Stimulated activated naive CD8-positive, alpha-beta T cell treated with anti-CD3 and anti-CD28 coated beads, Interleukin-15, amount 100 ng/mL, for 72 hours (primary cell): ENCODE measurements at regions not wholly inside any gene's neighbourhood (a gene's known extent, or its start where the extent isn't known, plus 50 kb on each side); places are given as distances from the start of the nearest gene placed in this dataset.
A peak's percentile ranks its signal among the peaks of the same experiment; 100 is the strongest.
"Not testable (repeated sequence)": the region's sequence is repeated elsewhere in the genome, so short reads cannot be mapped to it uniquely, and the experiment has no call there.

Experiments
- ATAC-seq: fragments of 150-1000 bp; cut with Tn5 transposase; 2 replicates; pipeline ENCODE4 v1.10.0; 2021; ENCODE audit warnings: mild to moderate bottlenecking, moderate library complexity
- DNase-seq, 2 donors: peaks; one replicate each; pipeline ENCODE4 v3.0.0; 2021 to 2022
- H3K27ac Mint-ChIP-seq, 2 donors: one replicate each; pipeline ENCODE4 v1.8.0; 2022; ENCODE audit warnings: mild to moderate bottlenecking in 2 of 2, mixed read lengths in 2 of 2, moderate library complexity in 2 of 2
- H3K27me3 Mint-ChIP-seq: one replicate; pipeline ENCODE4 v1.8.0; 2022; ENCODE audit warnings: mixed read lengths
- H3K4me1 Mint-ChIP-seq: one replicate; pipeline ENCODE4 v1.8.0; 2022; ENCODE audit warnings: mild to moderate bottlenecking, mixed read lengths
- H3K4me3 Mint-ChIP-seq, 2 donors: one replicate each; pipeline ENCODE4 v1.8.0; 2022; ENCODE audit warnings: mild to moderate bottlenecking in 2 of 2, mixed read lengths in 2 of 2, moderate library complexity in 1 of 2
- H3K9me3 Mint-ChIP-seq, 2 donors: one replicate each; pipeline ENCODE4 v1.8.0; 2022; ENCODE audit warnings: mixed read lengths in 2 of 2

DNA sequence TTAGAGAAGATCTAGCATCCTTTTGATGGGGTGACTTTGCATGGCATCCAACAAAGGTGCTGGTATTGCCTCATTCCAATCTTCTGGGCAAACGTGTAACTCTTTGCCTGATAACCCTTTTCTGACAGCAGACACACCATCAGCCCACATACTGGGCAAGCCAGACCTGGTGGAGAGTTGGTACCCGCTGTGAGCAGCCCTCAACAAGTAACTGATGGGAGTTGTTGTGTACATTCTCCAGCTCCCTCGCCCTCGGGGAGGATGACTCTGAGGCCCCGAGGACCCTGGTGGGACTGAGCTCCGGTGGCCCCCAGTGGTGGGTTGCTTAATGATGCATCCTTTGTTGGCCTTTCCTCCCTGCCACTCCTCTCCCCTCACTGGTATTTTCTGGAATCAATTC, 102.4 kb upstream of the SLC6A11 start:
- no peaks in the 10 kb centered on the region for H3K4me1 Mint-ChIP-seq
- no peaks in the 10 kb centered on the region for H3K9me3 Mint-ChIP-seq
- no peak for ATAC-seq
- DNase-seq, result no peak
- no peak overlapping the region for H3K4me3 Mint-ChIP-seq
- H3K27me3 Mint-ChIP-seq, result peaks cover 44% of the 10 kb centered on the region
- no peak overlapping the region for H3K27ac Mint-ChIP-seq

DNA sequence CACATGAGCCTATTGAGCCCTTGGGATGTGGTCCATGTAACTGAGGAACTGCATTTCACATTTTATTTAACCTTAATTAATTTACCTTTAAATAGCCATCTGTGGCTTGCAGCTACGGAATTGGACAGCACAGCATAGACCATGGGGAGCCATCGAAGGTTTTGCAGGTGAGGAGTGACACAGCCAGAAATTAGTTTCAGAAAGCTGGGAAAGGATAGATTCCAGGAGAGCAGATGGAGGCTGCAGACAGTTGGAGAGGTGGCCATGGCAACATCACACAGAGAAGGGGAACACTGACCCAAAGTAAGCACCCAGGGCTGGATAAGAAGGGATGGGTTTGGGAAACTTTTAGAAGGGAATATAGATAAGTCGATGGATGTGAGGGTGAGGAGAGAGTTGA, 100.1 kb upstream of the SLC6A11 start:
- Mint-ChIP-seq H3K27me3 (peaks cover 22% of the 10 kb centered on the region), H3K27ac (no peak overlapping the region), H3K4me1 (no peaks in the 10 kb centered on the region), H3K9me3 (no peaks in the 10 kb centered on the region), H3K4me3 (no peak overlapping the region)
- DNase-seq (no peak), ATAC-seq (no peak)

DNA sequence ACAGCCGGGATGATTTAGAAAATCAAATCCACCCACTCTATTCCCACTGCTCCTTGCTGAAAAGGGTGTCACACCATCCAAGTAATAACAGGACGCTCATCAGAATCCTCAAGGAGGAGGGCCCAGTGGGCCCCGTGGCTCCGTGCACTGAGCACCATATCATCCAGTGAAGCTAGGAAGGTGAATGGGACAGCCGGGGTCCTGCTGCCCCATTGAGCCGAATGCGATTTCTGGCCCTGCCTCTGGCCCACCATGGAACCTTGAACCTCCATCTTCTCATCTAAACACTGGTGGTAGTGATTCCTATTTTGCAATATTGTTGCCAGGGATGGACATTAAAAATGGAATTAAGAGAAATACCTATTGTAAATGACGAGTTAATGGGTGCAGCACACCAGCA, 99.1 kb upstream of the SLC6A11 start:
- Mint-ChIP-seq H3K4me3 (no peak overlapping the region), H3K9me3 (no peaks in the 10 kb centered on the region), H3K27ac (no peak overlapping the region), H3K27me3 (peaks cover 19% of the 10 kb centered on the region), H3K4me1 (no peaks in the 10 kb centered on the region)
- ATAC-seq (no peak), DNase-seq (no peak)

DNA sequence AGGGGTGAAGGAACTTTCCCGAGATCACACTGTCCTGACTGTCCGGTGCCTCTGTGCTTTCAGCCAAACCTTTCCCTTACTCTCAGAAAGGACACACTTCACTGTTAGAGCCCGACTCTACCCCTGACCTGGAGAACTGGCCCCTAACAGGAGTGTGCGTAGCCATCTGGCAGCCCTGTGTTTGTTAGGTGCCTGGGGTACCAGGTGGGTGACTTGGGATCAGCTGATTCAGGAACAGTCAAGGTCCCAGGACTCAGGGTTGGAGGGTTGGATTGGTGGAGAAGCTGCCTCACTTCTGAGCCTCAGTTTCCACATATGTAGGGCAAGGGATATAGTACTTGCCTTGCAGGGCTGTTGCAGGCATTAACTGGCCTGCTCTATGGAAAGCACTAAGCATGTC, 98.3 kb upstream of the SLC6A11 start:
- ATAC-seq, result no peak
- no peak for DNase-seq
- H3K4me3 Mint-ChIP-seq, result no peak overlapping the region
- H3K4me1 Mint-ChIP-seq, result no peaks in the 10 kb centered on the region
- H3K27me3 Mint-ChIP-seq, result peaks cover 18% of the 10 kb centered on the region
- no peaks in the 10 kb centered on the region for H3K9me3 Mint-ChIP-seq
- H3K27ac Mint-ChIP-seq, result no peak overlapping the region

DNA sequence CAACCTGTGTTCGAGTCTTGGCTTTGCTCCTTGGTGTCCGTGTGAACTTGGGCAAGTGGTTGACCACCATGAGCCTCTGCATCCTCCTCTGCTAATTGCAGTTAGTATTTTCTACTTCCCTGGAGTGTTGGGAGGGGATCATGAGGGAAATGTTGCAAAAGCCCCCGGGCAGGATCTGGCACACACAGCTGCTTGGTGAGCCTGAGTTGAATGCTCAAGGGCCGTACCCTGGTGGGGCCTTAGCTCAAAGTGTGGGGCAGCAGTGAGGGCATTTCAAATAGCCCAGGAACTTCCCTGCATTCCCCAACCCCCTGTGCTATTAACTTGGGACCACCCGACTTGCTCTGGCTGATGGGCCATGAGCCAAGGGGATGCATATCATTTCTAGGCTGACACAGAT, 94.9 kb upstream of the SLC6A11 start:
- ATAC-seq (no peak), DNase-seq (no peak)
- no peak overlapping the region for H3K4me3 Mint-ChIP-seq
- peaks cover 25% of the 10 kb centered on the region for H3K27me3 Mint-ChIP-seq
- no peak overlapping the region for H3K27ac Mint-ChIP-seq
- no peaks in the 10 kb centered on the region for H3K9me3 Mint-ChIP-seq
- H3K4me1 Mint-ChIP-seq, result no peaks in the 10 kb centered on the region

DNA sequence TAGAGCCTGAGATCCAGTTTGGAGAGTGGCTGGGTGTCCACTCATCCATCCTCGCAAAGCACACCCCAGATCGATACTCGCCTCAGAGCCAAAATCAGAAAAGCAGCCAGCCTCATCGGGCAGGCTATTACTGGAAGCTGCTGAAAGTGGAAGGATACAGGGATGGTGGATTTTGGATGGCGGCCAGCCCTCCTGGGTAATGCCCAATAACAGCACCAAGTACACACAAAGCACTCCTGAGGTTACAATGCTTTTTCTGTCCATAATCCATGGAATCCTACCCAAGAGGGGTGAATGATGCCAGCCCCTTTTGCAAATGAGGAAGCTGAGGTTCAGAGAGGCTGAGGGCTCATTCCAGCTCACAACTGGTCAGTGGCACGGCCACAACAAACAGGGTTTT, 93.1 kb upstream of the SLC6A11 start:
- Mint-ChIP-seq H3K27me3 (peaks cover 28% of the 10 kb centered on the region), H3K4me3 (no peak overlapping the region), H3K4me1 (no peaks in the 10 kb centered on the region), H3K27ac (no peak overlapping the region), H3K9me3 (no peaks in the 10 kb centered on the region)
- no peak for DNase-seq
- ATAC-seq, result no peak

DNA sequence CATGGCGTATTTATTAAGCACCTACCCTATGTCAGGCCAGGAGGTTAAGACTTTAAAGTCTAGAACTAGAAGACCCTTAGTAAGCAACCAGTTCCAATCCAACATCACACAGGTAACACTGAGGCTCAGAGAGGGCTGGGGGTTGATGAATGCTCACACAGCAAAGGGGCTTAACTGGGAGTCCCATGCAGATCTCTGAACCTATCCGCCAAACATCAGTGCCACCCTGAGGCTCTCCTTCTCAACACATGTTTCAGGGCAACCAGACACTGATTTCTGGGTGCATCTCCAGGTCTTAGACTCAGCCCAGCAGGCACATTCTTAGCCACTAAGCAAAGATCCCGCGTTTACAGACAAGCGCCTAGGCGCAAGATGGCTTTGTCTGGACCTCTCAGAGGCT, 92.0 kb upstream of the SLC6A11 start:
- DNase-seq (no peak), ATAC-seq (no peak)
- H3K27ac Mint-ChIP-seq, result no peak overlapping the region
- peaks cover 0 to under 1% of the 10 kb centered on the region in 2 donors for H3K9me3 Mint-ChIP-seq
- H3K4me1 Mint-ChIP-seq, result no peaks in the 10 kb centered on the region
- H3K27me3 Mint-ChIP-seq, result peaks cover 38% of the 10 kb centered on the region
- no peak overlapping the region for H3K4me3 Mint-ChIP-seq

DNA sequence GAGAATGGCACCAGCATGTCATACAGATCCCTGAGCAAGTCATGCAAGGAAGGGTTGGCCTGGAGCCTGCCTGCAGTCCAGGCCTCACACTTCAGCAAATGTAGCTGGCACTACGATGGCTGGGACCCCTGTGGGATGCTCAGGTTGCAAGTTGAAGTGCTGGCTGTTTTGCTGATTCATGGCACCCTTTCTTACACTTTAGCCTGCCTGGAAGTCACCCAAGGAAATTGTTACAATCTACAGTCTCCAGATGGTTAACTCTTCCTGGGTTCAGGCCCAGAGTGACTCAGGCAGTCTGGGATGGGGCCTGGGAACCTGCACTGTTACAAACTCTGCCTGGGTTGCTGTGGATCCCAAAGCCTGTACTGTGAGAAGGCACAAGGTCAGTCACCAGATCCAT, 91.0 kb upstream of the SLC6A11 start:
- DNase-seq (no peak), ATAC-seq (no peak)
- H3K27ac Mint-ChIP-seq, result no peak overlapping the region
- peaks cover 46% of the 10 kb centered on the region for H3K27me3 Mint-ChIP-seq
- H3K4me3 Mint-ChIP-seq, result no peak overlapping the region
- peaks cover 0 to 8% of the 10 kb centered on the region in 2 donors for H3K9me3 Mint-ChIP-seq
- H3K4me1 Mint-ChIP-seq, result no peaks in the 10 kb centered on the region

DNA sequence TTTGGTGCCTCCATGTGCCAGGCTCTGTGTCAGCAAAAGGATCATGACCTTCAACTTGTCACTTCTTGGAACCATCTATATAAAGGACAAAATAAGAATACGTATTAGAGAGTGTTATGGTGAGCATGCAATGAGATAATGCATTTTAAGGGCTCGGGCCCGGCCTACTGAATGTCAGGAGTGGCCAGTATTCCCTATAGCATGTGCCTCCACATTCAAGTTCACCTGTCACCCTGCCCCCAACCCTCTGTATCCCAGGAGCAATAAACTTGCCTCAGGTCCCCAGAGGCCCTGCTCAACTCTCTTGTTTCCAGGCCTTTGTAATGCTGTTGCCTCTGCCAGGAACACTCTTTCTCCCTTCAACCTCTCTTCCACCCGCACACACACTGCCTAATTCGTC, 90.2 kb upstream of the SLC6A11 start:
- peaks cover 52% of the 10 kb centered on the region for H3K27me3 Mint-ChIP-seq
- no peak for ATAC-seq

DNA sequence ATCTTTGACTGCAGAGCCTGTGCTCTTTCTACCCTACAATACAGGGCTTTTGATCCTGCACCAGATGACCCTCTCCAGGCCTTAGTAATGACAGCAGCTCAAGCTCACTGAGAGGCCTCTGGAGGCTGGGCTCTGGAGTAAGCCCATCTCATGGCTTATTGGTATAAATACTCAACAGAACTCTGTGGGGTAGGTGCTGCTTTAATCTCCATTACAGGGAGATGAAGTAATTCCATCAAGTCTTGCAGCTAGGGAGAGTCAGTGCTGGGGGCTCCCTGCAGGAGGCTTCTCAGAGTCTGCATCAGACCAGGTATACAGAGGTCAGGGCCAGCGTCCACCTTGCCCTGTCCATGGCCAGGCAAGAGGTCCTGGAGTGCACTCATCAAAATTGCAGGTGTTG, 89.2 kb upstream of the SLC6A11 start:
- H3K4me1 Mint-ChIP-seq, result no peaks in the 10 kb centered on the region
- peaks cover under 1 to 19% of the 10 kb centered on the region in 2 donors for H3K9me3 Mint-ChIP-seq
- no peak for DNase-seq
- no peak overlapping the region for H3K27ac Mint-ChIP-seq
- no peak for ATAC-seq
- H3K4me3 Mint-ChIP-seq, result no peak overlapping the region
- peaks cover 57% of the 10 kb centered on the region for H3K27me3 Mint-ChIP-seq

More for the DNA sequence above, 90.2 kb upstream of the SLC6A11 start:
- no peak for DNase-seq
- H3K4me3 Mint-ChIP-seq, result no peak overlapping the region
- no peak overlapping the region for H3K27ac Mint-ChIP-seq
- peaks cover 0 to 12% of the 10 kb centered on the region in 2 donors for H3K9me3 Mint-ChIP-seq
- no peaks in the 10 kb centered on the region for H3K4me1 Mint-ChIP-seq

DNA sequence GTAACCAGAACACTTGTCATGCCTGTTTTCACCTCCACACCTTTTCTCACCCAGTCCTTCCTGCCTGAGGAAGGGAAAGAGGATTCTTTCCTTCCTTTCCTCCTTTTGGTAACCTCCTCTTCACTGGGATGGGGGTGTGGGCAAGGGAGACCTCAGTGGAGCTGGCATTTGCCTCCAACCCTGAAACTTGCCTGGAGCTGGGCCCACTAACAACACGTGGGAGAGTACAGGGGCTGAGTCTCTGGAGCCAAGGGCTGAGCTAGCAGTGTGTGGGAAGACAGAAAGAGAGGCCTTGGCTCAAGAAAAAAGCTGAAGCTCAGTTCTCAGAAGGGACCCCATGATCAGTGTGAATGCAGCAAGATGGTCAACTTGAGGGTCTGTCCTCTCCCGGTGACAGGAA, 86.6 kb upstream of the SLC6A11 start:
- Mint-ChIP-seq H3K4me1 (no peaks in the 10 kb centered on the region), H3K9me3 (peaks cover 22 to 45% of the 10 kb centered on the region in 2 donors), H3K4me3 (no peak overlapping the region), H3K27ac (no peak overlapping the region), H3K27me3 (peaks cover 33% of the 10 kb centered on the region)
- no peak for DNase-seq
- ATAC-seq, result no peak

DNA sequence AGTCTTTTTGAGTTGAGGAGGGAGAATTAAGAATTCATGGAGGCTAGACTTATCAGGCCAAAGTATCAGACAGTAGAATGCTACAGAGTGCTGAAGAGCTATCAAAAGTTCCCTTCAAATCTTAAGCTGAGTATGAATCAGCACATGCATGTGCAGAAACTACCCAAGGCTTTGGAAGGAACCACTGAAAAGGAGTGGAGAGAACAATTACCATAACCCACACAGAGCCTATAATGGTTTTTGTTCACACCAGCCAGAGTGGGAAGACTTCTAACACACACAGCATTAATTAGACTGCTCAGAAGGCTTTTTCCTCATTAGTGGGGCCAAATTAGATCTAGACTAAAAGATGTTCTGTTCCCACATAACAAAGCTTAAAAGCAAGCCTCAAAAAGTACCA, 83.7 kb upstream of the SLC6A11 start:
- peaks cover 44% of the 10 kb centered on the region for H3K27me3 Mint-ChIP-seq
- no peak for ATAC-seq
- no peak for DNase-seq
- H3K4me1 Mint-ChIP-seq, result no peaks in the 10 kb centered on the region
- H3K27ac Mint-ChIP-seq, result no peak overlapping the region
- H3K4me3 Mint-ChIP-seq, result no peak overlapping the region
- H3K9me3 Mint-ChIP-seq, result peaks cover 22 to 46% of the 10 kb centered on the region in 2 donors

DNA sequence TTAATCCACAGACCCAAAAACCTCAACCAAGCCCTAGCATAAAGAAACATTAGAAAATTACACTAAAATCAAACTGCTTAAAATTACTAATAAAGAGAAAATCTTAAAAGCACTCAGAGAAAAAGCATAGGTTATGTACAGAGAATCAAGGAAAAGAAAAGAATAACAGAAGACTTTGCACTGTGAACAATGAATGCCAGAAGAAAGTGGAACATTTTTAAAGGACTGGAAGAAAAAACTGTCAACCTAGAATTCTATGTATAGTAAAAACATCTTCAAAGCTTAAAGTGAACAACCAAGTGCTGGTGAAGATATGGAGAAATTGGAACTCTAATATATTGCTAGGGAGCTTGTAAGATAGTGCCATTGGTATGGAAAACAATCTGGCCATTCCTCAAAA, 82.7 kb upstream of the SLC6A11 start:
- H3K9me3 Mint-ChIP-seq, result peaks cover 22 to 46% of the 10 kb centered on the region in 2 donors
- H3K4me3 Mint-ChIP-seq, result no peak overlapping the region
- ATAC-seq (no peak), DNase-seq (no peak)
- H3K27ac Mint-ChIP-seq, result no peak overlapping the region
- H3K27me3 Mint-ChIP-seq, result peaks cover 47% of the 10 kb centered on the region
- H3K4me1 Mint-ChIP-seq, result no peaks in the 10 kb centered on the region

DNA sequence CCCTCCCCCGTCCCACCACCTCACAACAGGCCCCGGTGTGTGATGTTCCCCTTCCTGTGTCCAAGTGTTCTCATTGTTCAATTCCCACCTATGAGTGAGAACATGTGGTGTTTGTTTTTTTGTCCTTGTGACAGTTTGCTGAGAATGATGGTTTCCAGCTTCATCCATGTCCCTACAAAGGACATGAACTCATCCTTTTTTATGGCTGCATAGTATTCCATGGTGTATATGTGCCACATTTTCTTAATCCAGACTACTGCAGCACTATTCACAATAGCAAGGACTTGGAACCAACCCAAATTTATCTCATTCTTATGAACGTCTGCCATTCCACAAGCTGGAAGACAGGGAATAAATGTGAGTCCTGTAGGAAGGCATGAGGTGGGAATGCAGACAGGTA, 79.6 kb upstream of the SLC6A11 start:
- DNase-seq, H3K4me1 Mint-ChIP-seq, H3K27ac Mint-ChIP-seq, ATAC-seq, H3K4me3 Mint-ChIP-seq: not testable (repeated sequence)
- Mint-ChIP-seq H3K9me3 (peaks cover 22 to 28% of the 10 kb centered on the region in 2 donors), H3K27me3 (peaks cover 42% of the 10 kb centered on the region)

DNA sequence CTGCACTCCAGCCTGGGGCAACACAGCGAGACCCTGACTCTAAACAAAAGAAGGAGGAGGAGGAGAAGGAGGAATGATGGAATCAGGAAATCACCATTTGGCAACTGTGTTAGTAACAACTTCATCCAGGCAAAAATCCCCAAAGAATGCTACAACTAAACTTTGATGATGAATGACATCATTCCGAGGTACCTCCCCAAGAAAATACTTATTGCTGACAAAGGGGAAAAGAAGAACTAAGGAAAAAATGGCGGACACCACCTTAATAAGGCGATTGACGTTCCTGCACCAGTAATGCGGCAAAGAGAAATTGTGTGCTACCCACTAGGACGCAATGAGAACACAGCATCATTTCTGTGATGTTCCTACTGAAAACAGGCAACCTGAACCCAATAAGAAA, 78.2 kb upstream of the SLC6A11 start:
- no peak for DNase-seq
- Mint-ChIP-seq H3K4me3 (no peak overlapping the region), H3K27me3 (peaks cover 42% of the 10 kb centered on the region), H3K9me3 (peaks cover 13 to 17% of the 10 kb centered on the region in 2 donors), H3K27ac (no peak overlapping the region), H3K4me1 (peaks cover 9% of the 10 kb centered on the region)
- no peak for ATAC-seq

DNA sequence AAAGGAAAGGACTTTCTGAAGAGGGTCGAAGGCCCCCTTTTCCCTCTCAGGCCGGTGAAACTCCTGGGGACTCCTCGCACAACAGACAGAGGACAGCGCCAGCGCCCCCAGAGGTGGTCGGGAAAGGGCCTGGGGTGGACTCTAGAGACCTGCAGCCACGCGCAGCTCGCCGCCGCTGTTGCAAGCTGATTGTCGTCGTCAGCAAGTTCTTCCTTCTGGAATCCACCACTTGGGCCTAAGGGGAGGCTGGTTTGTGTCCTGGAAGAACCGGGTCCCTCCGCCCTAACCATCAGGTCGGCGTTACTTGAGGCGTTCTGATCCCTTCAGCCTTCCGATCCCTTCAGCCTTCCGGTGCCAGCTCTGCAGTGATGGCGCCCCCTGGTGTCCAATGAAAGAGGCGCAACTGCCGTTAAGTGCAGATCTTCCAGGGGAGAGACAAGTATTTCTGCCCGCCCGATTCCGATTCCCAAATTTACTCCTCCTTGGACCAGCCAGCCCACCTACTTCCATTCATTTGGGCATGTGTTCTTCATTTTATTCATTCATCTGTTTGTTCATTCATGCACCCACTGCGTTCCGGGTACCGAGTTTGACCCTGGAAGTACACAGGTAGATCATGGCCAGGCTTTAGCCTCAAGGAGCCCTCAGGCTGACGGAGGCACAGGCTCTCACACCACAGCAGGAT, 77.2 kb upstream of the SLC6A11 start:
- Mint-ChIP-seq H3K4me3 (peak overlapping the region; percentile 6 to 50), H3K4me1 (peaks cover 9% of the 10 kb centered on the region), H3K27ac (no peak overlapping the region), H3K27me3 (peaks cover 51% of the 10 kb centered on the region), H3K9me3 (peaks cover 5 to 7% of the 10 kb centered on the region in 2 donors)
- peak; percentile 77 for ATAC-seq
- peak; percentile 60 to 72 for DNase-seq

DNA sequence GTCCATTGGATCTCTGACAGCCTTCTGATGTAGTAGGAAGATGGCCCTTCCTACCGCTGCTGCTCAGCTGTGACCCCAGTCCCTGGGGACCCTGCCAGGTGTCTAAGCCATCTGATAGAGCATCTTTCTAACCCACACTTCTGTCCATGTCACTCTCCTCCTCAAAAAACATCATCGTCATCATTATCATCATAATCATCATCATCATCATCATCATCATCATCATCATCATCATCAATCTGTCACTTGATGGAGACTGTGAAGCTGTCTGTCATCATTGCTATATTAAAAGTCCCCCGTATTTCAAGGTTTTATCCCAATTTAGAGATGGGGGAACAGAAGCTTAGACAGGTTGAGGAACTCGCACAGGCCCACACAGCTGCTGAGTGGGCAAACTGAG, 75.1 kb upstream of the SLC6A11 start:
- Mint-ChIP-seq H3K27me3 (peaks cover 43% of the 10 kb centered on the region), H3K4me1 (peaks cover 9% of the 10 kb centered on the region), H3K4me3 (no peak overlapping the region), H3K9me3 (no peaks in the 10 kb centered on the region), H3K27ac (no peak overlapping the region)
- DNase-seq, result no peak
- no peak for ATAC-seq
